NCI-H82 treated with DMSO at 0.1 percent for 48 hours (cell line): ENCODE measurements at regions not wholly inside any gene's neighbourhood (a gene's known extent, or its start where the extent isn't known, plus 50 kb on each side); places are given as distances from the start of the nearest gene placed in this dataset.

Experiments
- DNase-seq: peaks from one replicate; lab custom pipeline; 2025; ENCODE audit not compliant: unreplicated experiment; lab: John Stamatoyannopoulos, UW

DNA sequence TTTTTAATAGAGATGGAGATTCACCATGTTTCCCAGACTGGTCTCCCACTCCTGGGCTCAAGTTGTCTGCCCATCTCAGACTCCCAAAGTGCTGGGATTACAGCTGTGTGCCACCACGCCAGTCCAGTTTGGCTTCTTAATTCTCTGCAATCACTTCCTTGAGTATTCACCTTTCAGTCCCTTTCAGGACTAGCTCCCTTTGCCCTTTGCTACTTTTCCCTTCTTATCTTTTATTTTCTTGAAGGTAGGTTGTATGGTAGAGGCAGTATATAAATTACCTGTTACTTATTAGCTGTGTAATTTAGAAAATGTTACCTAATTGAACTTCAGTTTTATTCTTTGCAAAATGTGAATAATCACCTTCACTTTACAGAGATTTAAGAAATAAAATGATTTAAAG, 285.8 kb downstream of the FGF9 start:
- DNase-seq: no peak

GRCh38 chr13:21957833-21958232, 287.0 kb downstream of the FGF9 start:
- DNase-seq: no peak

GRCh38 chr13:21960108-21960507, 289.2 kb downstream of the FGF9 start:
- no peak for DNase-seq

GRCh38 chr13:21964686-21965085, 293.8 kb downstream of the FGF9 start:
- DNase-seq: no peak

GRCh38 chr13:21965095-21965494, 294.2 kb downstream of the FGF9 start:
- DNase-seq: no peak

- DNase-seq: no peak
Observed at GRCh38 chr13:21966014-21966413, 295.1 kb downstream of the FGF9 start.

DNA sequence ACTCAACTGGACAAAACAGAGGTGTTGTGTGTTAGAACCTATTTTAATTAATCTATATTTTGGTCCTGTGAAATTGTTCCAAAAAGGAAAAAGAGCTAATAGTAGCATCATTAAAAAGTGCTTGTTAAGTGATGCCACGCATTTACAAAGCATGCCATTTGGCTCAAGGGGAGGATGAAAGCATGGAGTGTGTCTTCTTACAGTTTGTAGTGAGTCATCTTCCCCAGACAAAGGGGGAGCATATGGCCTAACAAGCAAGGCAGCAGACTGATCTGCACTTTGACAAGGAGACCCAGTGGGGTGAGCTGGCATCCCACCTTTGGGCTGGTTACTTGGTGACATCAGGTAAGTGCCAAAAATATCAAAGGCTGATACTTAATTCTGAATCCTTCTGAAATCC, 297.0 kb downstream of the FGF9 start:
- no peak for DNase-seq

DNA sequence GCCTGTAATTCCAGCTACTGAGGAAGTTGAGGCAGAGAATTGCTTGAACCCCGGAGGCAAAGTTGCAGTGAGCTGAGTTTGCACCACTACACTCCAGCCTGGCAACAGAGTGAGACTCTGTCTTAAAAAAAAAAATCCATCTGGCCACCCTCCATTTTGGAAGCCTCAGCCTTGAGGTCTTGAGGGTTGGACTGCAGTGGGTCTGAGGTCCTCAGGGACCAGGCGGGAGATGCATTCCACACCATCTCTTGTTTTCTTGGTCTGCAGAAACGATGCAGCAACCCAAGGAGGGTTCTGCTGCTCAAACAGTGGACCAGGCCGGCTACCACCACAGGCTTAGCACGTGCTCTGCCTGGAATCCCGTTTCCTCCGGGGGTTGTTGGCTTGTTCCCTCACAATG, 299.3 kb downstream of the FGF9 start:
- DNase-seq: no peak

GRCh38 chr13:21970918-21971317, 300.0 kb downstream of the FGF9 start:
- DNase-seq: no peak

DNA sequence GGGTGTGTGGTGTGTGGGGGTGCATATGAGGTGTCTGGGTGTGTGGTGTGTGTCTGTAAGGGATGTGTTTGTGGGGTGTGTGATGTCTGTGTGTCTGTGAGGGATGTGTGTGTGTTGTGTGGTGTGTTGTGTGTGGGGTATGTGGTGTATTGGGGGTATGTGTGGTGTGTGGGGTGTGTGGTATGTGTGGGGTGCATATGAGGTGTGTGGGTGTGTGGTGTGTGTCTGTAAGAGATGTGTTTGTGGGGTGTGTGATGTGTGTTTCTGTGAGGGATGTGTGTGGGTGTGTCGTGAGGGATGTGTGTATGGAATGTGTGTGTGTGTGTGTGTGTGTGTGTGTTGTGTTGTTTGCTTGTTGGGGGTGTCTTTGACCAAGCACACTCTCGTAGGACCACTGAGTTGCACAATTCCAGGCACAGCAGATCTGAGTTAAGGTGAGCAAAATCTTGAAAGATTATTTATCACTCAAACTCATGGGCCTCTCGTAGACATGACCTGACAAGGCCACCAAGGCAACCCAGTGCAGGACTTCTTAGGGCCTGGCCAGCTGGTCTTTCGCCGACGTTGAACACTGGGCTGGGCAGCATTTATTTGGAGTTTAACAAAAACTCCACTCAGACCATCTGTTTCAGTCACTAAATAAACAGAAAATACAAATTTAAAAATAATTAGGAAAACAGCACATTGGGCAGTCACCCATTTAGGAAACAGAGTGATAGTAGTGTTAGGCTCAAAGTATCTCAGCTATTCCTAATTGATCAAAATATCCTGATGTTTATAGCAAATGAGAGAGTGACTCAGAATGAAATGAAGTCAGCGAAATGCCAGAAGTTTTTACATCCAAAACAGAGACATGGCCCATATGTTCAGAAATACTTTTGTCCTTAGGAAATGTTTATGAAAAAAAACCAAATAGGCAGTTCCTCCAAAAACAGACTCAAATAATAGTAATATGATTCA, 301.1 kb downstream of the FGF9 start:
- no peak for DNase-seq

- no peak for DNase-seq
Observed at GRCh38 chr13:21973437-21974125, 302.7 kb downstream of the FGF9 start.

DNA sequence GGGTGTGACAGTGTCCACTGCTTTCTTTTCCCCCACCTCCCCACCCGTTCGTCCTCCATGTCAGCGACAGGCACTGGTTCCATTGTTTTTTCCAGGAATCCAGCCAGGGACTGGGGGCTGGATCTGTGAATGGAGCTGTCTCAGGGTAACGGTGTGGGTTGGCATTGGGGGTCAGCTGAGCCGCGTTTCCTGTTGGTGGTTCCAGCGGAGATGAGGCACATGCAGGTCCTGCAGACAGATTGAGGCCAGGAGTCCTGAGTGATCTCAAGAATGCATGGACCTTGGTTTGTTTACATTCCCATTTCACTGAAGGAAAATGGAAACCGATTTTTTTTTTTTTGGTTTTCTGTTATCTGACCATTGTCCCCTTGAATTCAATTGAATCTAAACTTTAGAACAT, 303.9 kb downstream of the FGF9 start:
- DNase-seq: no peak

DNA sequence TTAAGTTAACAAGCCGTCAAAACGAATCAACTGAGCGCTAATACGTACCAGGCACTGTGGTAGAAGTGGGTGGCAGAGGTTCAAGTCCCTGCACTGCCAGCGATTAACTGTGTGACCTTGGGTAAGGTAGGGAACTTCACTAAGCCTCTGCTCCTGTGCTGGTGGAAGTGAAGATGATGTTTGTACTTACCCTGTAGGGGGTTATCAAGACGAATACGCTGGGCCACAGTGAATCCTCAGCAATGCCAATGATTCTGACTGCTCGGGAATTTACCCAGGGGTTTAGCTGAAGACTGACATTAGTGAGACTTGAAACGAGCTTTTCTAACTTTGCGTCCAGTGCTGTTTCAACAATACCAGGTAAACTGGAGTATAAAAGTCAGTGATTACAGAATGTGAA, 305.3 kb downstream of the FGF9 start:
- no peak for DNase-seq

DNA sequence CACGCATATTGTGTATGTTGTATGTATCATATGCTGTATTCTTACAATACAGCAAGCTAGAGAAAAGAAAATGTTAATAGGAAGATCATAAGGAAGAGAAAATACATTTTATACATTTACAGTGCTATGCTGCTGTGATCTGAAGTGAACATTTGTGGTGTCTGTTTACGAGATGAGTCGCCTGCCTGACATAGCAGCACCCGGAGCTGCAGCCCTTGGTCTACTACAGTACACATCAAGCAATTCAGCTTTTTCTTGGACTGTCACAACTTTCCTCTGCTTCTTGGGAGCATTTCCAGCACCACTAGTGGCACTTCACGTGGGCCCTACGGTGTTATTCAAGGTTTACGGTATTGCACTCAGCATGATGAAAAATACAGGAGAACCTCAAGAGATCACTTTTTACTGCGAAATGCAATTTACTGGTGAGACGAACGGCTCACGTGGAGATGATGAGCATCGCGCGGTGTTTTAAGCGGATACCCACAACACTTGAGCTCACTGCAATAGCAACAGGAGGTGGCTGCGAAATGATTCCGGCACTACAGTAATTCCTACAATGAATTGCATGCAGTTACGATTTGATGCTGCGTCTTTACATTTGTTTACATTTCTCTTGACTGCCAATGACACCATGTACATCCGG, 308.4 kb downstream of the FGF9 start:
- no peak for DNase-seq

GRCh38 chr13:21980049-21980448, 309.2 kb downstream of the FGF9 start:
- DNase-seq: no peak

DNA sequence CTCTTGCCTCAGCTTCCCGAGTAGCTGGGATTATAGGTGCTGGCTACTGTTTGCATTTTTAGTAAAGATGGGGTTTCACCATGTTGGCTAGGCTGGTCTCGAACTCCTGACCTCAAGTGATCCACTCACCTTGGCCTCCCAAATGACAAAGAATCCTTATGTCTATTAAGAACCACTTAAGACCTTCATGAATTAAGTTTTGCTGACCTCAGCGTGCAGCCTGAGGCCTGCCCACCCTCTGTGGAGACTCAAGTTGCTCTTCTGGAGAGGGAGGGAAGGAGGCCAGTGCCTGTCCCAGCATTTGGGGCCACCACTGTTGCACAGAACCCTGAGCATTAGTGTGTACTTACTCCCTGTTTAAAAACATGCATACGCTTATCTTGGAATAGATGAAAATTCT, 313.3 kb downstream of the FGF9 start:
- no peak for DNase-seq

GRCh38 chr13:21986602-21987001, 315.7 kb downstream of the FGF9 start:
- no peak for DNase-seq

DNA sequence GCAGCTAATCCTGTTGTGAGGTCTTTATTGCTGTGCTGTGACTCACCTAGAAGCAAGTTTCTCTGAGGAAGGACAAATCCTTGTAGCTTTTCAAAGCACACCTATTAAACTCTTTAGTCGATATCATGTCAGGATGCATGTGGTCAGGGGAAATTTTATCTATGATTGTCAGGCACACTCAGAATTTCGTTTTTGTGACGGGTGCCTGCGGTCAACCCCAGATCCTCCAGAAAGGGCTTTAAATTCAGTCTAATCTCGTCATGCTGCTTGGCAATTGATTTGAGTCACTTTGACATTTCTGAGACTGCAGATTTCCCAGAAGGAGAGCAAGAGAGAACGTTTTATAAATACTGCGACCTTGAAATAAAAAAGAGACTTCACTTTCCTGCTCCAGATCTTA, 316.9 kb downstream of the FGF9 start:
- no peak for DNase-seq

DNA sequence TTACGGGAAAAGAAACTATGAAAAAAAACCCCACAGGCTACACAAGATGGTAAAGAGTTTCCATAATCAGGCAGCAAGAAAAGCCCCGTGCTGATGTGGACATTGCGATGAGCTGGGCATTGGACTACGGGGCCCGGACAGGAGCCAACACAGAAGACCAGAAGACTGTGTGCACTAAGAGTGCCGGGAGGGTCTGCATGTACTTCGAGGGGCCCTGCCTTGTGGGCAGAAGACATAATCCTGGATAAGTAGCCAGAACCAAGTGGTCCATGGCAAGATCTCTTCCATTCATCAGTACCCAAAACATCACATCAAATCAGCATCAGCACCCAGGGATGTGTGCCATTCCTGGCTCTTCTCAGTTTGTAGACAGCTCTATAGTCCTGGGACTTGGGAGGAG, 317.8 kb downstream of the FGF9 start:
- DNase-seq: no peak

GRCh38 chr13:21996049-21996448, 325.2 kb downstream of the FGF9 start:
- no peak for DNase-seq

DNA sequence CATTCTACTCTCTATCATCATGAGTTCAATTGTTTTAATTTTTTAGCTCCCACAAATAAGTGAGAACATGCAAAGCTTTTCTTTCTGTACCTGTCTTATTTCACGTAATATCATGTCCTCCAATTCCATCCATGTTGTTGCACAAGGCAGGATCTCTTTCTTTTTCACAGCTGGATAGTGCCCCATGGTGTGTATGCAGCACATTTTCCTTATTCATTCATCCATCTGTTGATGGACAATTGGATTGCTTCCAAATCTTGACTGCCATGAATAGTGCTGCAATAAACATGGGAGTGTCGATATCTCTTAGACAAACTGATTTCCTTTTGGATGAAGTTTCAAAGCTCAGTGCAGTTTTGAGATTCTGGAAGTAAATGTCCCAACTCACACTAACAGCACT, 326.9 kb downstream of the FGF9 start:
- DNase-seq: no peak
